HG02623 (cell line): ENCODE measurements at regions not wholly inside any gene's neighbourhood (a gene's known extent, or its start where the extent isn't known, plus 50 kb on each side); places are given as distances from the start of the nearest gene placed in this dataset.
"Not testable (repeated sequence)": the region's sequence is repeated elsewhere in the genome, so short reads cannot be mapped to it uniquely, and the experiment has no call there.

Source experiments
- ATAC-seq: cut with Tn5 transposase; IDR thresholded peaks from one replicate; pipeline ENCODE4 v1.9.1; 2021; ENCODE audit warnings: moderate library complexity; ENCODE audit not compliant: unreplicated experiment

DNA sequence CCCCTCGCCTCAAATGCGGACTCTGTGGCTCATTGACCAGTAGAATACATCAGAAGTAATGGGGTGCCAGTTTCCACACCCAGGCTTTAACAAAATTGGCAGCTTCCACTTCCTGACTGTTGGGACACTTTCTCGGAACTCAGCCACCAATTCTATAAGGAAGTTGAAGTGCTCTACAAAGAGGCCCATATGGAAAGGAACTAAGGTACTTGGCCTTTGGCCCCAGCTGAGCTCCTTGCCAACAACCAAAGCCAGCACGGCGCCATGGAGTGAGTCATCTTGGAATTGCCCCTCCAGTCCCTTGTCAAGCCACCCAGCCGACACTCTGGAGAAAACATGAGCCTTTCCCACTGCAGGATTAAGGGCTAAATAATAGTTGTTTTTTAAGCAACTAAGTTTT, 262.2 kb upstream of the INTU start:
- ATAC-seq, result no peak

DNA sequence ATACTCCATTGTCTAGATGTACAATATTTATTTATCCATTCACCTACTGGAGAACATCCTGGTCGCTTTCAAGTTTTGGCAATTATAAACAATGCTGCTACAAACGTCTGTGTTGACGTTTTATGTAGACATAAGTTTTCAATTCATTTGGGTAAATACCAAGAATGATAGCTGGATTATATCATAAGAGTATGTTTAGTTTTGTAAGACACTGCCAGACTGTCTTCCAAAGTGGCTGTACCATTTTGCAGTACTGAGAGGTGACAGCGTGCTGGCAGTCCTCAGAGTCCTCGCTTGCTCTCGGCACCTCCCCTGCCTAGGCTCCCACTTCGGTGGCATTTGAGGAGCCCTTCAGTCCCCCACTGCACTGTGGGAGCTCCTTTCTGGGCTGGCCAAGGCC, 253.3 kb upstream of the INTU start:
- ATAC-seq, result no peak

DNA sequence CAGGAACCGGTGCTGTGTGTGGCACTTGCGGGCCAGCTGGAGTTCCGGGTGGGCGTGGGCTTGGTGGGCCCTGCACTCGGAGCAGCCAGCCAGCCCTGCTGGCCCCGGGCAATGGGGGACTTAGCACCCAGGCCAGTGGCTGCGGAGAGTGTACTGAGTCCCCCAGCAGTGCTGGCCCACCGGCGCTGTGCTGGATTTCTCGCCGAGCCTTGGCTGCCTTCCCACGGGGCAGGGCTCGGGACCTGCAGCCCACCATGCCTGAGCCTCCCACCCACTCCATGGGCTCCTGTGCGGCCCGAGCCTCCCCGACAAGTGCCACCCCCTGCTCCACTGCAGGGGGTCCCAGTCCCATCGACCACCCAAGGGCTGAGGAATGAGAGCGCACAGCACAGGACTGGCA, 252.8 kb upstream of the INTU start:
- not testable (repeated sequence) for ATAC-seq

DNA sequence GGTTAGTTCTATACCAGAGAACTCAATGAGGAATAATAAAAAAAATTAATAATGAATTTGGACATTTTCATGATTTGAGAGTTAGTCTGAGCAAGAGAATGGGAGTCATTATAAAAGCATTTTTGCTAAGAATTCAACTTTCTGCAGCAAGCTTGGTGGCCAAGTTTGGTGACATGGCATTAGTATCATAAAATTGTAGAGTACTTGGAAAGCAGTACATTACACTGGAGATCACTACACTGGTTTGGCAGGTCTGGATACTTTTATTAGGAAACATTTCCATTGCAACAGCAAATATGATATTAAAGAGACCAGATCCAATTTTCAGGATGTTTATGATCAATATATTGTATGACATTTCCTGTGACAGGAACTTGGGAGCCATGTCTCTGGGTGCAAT, 249.1 kb upstream of the INTU start:
- ATAC-seq, result no peak

DNA sequence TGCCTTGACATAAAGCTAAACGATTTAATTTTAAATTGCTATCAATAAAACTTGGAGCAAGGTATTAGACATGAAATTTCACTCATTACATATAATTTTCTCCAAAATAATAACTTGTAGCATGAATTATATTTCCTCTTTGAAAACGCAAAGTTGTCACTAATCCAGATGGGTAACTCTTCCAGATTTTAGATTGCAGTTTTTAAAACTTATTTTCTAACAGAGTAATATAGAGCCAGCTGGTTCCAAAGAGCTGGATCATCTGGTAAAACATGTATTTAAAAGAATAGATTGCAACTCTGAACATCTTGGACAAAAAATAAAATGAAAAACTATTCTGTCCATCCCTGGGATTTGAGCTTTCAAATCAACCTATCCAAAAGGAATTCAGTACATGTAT, 238.2 kb upstream of the INTU start:
- ATAC-seq, result no peak

DNA sequence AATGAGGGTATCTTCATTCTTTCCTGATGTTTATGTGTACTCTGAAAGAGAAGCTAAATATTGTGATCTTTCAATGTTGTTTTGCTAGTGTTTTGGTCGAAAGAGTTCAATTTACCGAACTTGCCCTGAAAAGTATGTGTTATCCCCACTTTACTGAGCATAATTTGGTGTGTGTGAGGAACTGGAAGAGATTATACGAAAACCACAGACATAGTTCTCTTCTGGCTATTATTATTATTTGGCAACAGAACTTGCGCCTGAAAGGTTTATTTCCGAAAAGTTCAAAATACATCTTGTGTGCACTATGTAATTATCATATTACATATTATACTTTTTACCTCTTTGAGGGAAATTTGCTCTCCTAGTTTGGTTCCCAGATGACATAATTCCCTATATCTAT, 232.5 kb upstream of the INTU start:
- no peak for ATAC-seq

DNA sequence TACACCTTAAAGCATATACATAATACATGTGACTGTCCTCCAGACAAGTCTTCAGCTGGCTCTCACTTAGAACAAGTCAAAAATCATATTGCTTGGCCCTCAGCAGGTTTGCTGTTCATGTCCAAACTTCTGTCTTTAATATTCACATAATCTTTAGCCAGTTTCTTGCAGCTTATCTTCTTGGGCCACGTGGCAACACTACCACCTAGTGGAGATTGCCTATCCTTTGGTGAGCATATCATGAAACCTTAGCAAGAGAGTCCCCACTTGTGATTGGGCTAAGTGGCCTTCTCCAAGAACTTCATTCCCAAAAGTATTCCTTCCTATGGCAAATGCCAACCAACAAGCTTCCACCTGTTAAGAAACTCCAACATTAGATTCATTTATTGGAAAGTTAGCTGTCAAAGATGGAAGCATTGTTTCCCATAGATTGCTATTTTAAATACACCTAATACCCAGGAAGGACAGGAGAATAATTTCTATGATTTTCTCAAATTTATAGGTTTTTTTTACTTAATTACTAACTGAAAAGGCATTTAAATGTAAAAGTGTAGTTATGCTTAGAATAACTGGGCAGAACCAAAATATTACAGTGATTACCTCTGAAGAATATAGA, 231.9 kb upstream of the INTU start:
- ATAC-seq, result no peak

DNA sequence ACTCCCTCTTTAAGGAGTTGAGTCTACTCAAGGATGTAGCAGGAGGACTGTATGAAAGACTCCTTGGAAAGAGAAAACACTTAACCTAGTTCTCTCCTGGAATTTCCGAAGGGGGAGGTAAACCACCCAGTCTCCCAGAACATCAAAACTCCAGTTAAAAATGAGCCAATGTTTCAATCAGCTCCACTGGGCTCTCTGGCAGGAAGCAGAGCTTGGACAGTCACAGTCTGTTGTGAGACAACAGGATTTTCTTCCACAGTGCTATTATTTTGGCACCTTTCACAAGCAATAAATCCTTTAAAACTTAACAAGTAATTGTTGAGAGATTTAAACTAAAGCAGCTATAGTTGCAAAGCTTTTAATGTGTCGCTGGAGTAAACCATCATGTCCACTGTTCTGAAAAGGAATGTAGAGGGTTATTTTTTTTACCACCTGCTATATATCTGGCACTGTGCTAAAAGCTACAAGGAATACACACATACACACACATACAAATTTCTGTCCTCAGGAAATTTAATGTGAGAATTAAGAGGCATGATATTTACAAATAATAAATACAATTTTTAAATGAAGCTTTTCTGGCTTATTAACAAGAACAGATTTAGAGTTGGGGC, 229.2 kb upstream of the INTU start:
- no peak for ATAC-seq

DNA sequence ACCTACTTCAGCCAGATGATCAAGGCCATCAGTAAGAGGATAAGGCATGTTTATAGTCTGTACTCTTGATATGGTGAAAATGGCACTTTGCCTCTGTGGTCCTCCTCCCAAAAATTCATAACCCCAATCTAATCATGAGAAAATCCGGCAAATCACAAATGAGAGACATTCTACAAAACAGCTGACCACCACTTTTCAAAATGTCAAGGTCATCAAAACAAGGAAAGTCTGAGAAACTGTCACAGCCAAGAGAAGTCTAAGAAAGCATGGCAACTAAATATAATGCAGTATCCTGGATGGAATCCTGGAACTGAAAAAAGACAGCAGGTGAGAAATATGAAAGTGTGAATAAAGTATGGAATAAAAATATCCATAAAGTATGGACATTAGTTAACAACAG, 226.6 kb upstream of the INTU start:
- no peak for ATAC-seq

DNA sequence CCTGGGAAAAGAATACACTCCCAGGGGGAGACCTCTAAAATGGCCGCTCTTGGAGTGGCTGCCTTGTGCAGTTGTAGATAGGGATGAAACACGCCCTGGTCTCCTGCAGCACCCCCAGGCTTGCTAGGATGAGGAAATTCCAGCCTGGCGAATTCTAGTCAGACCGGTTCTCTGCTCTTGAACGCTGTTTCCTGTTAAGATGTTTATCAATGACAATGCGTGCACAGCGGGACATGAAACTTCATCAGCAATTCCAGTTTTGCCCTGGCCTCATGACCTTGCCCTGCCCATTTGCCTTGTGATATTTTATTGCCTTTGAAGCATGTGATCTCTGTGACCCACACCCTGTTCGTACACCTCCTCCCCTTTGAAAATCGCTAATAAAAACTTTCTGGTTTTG, 225.2 kb upstream of the INTU start:
- not testable (repeated sequence) for ATAC-seq

DNA sequence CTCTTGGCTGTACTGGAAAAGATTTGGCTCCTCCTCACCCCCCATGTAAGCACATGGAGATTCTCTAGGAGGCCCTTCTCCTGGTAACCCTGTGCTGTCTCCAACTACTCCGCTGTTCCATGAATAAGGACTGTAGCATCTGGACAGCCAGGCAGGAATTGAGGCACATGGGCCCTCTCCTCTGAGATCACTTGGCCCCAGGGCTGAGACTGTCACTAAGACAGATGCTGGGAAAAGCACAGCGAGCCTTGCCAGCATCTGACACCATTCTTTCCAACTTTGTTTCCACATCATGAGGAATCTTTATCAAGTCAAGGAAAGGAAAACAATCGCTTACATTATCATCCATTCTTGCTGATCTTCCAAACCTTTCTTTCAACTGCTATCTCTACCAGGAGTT, 222.6 kb upstream of the INTU start:
- ATAC-seq, result no peak

DNA sequence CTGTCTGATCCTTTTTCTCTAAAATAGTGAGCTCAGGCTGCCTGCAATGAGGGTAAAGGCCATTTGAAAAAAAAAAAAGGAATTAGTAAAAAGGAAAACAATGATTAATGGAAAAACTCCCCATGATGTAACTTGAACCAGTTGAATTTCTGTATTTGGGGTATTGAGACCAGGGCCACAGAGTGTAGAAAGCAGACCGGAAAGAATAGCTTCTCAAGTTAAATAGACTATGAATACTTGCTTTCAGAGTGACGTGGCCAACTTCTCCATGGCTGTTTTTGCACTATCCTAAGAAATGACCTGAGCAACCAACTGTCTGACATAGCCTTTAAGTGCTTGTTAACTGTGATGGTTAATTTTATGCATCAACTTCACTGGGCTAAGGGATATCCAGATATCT, 222.1 kb upstream of the INTU start:
- no peak for ATAC-seq

DNA sequence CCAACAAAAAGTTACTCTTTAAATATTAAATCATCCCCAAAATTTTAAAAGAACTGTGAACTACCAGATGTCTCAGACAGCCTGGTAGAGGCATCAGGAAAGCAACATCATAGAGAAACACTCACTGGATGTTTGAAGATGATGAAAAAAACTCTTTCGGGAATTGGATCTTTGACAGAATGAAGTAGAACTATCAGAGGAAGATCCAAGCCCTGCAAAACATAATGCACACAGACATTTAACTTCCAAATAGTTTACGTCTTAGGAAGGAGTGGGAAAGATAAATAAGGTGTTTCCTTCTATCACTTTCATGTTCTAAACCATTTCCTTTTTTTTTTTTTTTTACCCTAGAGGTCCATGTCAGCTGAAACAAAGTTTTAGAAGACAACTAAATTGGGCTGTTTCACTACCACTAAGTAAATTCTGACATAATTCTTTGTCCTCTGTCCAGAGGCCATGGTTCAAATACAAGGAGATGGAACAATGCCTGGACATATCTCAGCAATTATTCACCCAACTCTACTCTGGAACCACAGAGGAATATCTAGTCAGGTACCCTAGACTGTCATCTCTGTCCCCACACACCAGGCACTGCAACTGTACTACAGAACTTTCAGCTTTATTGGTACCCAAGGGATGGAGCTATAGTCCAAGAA, 217.7 kb upstream of the INTU start:
- no peak for ATAC-seq

DNA sequence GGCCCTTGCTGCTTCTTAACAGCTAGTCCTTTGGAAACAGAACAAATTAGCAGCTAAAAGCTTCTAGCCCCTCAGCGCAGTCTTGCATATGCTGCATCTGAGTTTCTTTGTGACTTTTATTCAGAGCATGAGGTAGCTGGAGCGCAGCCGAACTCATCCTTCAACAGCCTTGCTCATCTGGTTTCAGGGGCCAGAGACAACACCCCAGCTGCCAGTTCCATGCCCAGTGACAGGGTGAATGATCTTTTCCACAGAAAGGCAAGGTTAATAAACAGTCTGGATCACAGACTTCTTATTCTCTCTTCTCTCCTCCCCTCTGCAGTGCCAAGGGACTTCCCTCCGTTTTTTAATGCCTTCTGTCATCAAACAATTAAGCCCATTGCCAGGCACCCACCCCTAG, 216.6 kb upstream of the INTU start:
- no peak for ATAC-seq

DNA sequence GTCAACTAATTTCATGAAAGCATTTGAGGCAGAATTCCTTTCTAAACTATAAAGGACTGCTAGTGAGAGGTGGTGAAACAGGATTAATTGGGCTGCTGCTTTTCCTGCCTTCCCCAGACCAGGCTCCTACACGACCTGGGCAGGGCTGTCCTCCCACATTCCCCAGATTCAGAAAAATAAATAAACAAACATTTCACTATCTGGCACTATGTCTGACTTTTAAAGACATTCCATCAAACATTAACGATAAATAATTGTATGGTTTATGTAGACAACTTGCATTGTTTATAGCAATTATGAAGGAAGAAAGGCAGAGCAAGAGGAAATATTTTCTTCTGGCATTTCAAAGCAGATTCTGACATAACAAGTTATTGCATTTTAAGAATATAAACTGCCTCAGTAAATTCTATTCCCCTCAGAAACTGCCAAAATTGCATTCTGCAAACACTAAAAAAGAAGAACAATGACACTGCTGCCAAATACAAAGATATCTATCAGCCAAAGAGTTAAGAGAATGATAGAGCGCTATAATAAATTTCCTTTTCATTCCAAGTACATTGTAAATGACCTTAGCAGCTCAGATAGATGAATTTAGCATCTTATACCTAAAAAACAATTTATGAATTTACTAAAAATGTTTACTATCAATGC, 214.7 kb upstream of the INTU start:
- no peak for ATAC-seq

DNA sequence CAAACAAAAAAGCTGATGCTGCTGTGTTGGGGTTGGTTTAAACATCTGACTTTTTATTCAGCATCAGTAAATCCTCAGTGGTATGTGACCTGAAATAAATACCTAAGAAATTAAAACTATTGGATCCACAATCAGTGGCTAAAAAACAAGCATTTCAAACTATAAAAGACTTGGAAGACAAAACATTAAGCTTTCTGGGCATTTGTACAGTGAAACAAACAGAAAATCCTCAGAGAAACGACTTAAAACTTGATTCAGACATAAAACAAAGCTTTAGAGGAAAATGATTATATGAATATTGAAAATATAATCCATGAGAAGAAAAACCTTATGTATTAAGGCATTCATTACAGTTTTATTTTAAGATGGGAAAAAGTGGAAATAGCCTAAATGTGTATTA, 213.3 kb upstream of the INTU start:
- no peak for ATAC-seq

DNA sequence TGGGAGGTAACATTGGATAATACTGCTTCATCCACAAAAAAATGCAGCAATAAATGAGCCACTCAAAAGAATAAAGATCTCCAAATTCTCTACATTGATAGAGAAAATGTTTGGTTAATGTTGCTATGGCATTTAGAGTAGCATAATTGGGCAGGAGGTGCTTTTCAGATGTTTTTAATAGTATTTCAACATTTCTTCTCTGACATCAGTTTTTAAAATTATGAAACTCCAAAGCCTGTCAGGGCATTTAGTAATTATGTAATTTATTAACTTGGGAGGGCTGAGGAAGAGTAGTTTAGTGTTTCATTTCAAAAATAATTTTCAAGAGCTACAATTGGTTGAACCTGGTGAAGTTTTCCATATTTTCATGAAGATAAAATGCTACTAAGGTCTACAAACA, 211.3 kb upstream of the INTU start:
- ATAC-seq, result no peak

DNA sequence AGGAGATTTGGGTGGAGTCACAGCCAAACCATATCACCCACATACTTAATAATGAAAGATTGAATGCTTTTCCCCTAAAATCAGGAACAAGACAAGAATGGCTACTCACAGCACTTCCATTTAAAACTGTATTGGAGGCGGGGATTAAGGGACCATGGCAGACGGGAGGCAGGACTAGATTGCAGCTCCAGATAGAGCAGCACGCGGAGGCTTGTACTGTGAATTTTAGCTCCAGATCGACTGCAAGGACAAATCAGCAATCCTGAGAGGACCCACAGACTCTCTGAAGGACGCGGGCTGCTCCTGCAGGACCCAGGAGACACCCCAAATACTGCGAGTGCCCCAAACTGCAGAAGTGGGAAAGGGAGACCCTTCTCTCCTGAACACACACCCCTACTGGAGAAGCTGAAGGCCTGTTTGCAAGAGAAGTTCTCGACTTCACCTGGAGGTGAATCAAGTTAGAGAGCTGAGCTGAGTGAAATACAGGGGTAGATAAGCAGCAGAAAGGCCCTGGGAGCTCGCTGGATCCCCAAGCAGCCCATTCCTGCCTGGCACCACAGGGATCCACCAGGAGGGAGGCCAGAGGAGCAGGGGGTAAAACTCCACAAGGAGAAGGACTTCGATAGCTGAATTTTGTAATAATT, 207.4 kb upstream of the INTU start:
- no peak for ATAC-seq

DNA sequence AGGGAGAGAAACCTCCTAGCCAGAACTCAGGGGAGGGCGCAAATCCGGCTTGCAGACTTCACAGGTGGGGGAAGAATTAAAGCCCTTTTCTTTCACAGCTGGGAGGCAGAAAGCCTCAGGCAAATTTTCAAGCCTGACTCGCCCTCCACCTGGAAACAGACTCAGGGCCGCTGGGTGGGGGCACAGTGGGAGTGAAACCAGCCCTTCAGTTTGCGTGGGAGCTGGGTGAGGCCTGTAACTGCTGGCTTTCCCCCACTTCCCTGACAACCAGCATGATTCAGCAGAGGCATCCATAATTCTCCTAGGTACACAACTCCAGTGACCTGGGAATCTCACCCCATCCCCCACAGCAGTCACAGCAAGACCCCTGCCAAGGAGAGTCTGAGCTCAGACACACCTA, 206.9 kb upstream of the INTU start:
- no peak for ATAC-seq

DNA sequence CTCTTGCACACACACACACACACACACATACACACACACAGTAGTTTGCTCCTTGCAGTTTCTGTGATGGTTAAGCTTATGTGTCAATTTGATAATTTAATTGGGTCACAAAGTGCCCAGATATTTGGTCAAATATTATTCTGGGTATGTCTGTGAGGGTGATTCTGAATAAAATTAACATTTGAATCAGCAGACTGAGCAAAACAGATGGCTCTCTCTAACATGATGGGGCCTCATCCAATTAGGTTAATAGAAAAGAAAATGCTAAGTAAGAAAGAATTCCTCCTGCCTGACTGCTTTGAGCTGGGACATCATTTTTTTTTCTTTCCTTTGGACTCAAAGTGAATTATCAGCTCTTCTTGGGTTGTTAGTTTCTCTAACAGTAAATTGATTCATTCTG, 191.2 kb upstream of the INTU start:
- no peak for ATAC-seq

DNA sequence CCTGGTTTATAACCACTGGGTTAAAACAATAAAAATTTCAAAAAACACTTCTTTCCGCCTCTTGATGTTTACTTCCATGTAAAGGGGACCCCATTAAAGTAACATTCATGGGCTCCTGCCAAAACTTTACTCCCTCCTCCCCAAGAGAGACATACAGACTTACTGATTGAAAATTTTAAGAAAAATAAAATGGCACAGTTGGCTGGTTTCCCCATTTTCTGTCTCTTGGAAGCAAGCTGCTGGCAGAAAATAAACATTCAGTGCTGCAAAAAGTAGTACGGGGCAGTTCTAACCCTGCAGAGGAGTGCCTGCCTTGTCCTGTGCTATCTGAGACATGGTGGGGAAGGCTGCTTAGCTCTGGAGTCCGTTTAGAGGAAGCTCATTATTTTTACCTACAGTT, 187.3 kb upstream of the INTU start:
- no peak for ATAC-seq

DNA sequence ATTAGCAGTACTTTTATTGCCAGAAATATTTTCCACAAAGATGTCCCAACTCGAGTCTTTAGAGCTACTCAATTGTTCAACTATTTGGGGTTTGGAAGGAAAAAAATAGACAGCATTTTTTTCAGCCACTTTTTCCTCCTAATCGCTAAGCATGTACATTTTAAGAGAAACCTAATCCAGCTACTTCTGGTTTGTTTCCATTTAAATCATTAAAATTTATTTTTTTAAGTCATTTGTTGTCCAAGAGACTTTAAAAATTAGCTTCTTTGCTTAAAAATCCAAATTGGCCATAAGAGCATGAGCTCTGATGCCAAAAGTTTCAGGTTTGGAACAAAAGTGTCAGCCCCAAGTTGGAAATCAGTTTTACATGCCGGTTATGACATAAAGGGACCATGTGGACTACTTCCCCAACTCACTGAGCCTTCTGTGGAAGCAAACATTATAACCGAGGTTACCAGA, 186.3 kb upstream of the INTU start:
- no peak for ATAC-seq
